Muscle of arm (tissue), 1 donor: ENCODE measurements at regions not wholly inside any gene's neighbourhood (a gene's known extent, or its start where the extent isn't known, plus 50 kb on each side); places are given as distances from the start of the nearest gene placed in this dataset.
"Not testable (repeated sequence)": the region's sequence is repeated elsewhere in the genome, so short reads cannot be mapped to it uniquely, and the experiment has no call there.

Experiments
- DNase-seq: peaks from one replicate; pipeline ENCODE4 v3.0.0-alpha.2; 2013

DNA sequence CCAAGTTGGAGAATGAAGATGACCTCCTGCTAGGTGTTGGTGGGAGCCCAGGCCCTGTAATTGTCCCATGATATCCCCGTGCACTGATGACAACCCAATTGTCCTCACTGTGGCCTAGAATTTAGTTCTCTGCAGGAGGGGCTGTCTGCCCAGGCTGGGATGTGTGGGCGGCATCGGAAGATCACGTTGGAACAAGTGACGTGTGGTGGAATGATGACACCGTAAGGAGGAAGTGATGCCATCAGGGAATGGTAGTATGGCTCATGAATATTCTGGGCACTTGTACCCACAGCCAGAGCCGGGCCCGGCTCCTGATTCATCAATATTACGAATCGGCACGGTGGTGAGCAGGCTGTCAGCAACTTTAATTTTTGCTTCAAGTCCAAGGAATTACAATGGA is 111.6 kb downstream of the MIAT start:
- DNase-seq, result no peak

- no peak for DNase-seq
These were observed 112.3 kb downstream of the MIAT start for GRCh38 chr22:26769663-26770062.

DNA sequence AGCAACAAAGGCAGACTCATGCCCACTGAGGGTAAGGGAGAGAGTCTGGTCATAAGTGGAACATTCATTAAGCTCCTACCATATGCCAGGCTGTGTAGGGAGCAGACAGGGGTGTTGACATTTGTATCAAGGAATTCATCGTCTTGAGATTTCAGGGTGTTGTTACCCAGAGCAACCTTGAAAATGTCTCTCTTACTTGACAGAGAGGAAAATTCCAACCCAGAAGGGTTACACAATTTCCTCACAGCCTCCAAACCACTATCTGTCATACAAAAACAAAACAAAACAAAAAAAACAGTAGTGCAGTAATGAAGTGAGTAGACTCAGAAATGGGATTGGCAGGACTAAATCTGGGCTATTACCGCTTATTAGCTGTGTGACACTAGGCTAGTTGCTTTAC is 113.2 kb downstream of the MIAT start:
- no peak for DNase-seq

DNA sequence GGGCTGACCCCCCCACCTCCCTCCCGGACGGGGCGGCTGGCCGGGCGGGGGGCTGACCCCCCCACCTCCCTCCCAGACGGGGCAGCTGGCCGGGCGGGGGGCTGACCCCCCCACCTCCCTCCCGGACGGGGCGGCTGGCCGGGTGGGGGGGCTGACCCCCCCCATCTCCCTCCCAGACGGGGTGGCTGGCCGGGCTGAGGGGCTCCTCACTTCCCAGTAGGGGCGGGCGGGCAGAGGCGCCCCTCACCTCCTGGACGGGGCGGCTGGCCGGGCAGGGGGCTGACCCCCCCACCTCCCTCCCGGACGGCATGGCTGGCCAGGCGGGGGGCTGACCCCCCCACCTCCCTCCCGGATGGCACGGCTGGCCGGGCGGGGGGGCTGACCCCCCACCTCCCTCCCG is 115.7 kb downstream of the MIAT start:
- not testable (repeated sequence) for DNase-seq

- no peak for DNase-seq
These were observed 118.0 kb downstream of the MIAT start for GRCh38 chr22:26775394-26775793.

DNA sequence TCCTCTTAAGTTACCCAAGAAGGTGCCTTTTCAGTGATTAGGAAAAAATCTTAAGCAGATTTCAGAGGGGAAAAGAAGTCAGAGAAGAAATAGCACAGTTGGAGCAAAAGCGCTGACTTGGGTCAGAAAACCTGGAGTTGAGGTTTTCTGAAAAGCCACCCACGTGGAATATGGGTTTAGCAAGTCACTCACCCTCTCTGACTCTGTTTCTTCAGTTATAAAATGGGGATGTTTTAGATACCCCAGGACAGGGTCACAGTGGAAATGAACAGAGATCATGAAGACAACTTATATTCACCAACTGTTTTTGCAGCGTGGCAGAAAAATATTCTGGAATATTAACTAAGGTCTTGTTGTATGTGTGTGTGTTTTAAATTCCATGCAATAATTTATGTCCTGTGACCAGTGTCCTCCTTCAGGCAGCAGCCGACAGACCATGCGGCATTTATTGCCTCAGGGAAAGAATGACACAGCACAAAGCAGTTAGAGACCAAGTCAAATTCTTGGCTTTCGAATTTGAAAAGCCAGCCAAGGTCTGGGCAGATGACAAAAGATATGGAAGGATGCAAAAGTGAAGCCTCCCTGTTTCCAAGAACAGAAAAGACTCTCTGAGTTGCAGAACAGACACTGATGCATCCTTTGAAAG is 119.9 kb downstream of the MIAT start:
- no peak for DNase-seq

GRCh38 chr22:26778372-26778771 is 121.0 kb downstream of the MIAT start:
- no peak for DNase-seq

GRCh38 chr22:26779108-26779507 is 121.7 kb downstream of the MIAT start:
- DNase-seq, result no peak

GRCh38 chr22:26779929-26780328 is 122.5 kb downstream of the MIAT start:
- no peak for DNase-seq

GRCh38 chr22:26780521-26780920 is 123.1 kb downstream of the MIAT start:
- no peak for DNase-seq

DNA sequence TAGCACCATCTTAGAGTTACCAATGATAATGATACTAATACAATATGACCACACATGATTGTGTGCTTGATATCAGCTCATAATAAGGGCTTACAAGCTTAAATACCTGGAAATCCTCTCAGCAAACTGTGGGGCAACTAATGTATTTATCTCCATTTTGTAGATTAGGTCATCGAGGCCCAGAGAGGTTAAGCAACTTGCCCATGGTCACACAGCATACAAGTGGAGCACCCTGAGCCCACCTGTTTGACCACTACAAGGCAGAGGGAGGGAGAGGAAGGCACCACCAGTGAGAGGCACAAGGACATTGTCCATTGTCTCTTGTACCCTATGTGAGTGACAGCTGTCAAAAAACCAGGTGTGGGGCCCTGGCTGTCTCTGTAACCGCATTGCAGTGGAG is 123.7 kb downstream of the MIAT start:
- DNase-seq, result no peak

DNA sequence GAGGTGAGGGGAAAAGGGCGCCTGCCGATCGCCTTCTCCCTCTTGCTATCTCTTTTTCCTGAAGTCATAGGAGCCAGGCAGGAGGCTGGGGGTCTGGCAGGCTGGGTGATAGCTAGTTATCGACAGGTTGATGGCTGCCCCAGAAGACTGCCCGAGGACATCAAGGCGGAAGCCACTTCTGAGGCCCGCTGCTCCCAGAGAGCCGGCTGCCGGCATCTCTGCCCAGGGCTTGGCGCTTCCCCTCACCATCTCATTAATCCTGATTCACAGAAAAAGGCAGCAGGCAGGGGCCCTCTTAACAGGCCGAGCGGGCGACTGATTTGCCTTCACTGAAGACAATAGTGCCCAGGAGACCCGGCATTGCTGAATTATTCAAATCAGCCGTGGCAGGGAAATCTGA is 124.2 kb downstream of the MIAT start:
- DNase-seq, result no peak

DNA sequence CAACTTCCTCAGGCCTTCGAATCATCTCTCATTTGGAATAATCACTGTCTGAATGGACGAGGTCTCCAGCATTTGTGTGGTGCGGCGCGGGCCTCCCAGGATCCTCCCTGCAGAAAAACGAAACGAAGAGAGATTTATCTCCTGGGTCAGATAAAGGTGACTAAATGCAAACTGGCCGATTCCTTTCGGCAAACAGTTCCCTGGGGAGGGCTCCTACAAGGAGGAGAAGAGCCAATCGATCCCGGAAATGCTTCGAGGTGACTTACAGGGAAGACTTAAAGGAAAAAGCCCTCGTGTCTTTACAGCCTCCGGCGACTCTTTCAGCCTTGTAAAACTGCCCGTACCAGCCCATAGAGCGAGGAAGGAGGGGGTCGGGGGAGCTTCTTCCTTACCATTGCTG is 126.5 kb downstream of the MIAT start:
- DNase-seq, result no peak

DNA sequence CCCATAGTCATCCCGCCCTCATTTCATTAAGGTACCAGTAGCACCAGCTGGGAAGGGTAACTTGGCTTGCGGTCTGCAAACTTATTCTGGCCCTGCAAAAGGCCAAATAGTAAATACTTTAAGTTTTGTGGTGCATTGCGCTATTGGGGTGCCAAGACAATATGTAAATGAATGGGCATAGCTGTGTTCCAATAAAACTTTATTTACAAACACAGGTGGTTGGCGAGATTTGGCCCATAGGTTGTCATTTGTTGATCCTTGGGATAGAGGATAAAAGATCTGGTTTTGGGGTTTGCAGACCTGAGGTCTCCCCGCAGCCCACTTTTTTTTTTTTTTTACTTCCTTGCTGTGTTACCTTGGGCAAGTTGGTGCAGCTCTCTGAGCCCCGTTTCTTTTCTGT is 127.4 kb downstream of the MIAT start:
- no peak for DNase-seq

DNA sequence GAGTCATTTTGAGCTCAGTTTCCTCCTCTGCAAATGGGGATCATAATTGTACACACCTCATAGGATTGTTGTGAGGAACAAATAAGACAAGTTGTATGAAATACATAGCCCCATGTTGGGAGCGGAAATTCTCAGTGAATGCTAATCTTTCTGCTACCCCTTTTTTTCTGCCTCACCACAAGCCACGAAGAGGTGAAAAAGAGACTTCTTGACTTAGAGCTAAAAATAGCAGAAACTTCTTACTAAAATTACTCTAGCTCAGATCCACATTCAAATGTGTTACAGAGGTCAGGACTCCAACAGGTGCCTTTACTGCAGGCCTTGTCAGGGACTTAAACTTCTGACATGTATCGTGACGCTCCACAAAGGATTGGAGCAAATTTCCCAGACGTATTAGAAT is 128.5 kb downstream of the MIAT start:
- DNase-seq, result no peak

- no peak for DNase-seq
These were observed 129.0 kb downstream of the MIAT start for GRCh38 chr22:26786398-26786797.

DNA sequence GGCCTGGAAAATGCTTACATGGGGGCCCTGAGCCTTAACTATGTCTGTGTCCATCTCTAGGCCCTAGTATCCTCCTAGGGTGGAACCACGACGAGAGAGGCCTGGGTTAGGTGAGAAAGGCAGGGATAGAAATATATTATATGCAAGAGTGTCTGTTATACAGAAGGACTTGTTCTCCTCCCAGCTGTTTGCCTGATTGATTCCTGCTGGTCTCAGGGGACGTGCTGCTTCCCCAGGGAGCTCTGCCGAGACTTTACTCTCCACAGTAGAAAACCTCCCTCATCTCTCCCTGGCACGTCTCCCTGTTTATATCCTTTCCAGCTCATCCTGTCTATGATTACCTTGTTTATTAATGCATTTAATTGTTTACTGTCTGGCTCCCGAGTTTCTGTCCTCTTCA is 132.6 kb downstream of the MIAT start:
- DNase-seq, result no peak

DNA sequence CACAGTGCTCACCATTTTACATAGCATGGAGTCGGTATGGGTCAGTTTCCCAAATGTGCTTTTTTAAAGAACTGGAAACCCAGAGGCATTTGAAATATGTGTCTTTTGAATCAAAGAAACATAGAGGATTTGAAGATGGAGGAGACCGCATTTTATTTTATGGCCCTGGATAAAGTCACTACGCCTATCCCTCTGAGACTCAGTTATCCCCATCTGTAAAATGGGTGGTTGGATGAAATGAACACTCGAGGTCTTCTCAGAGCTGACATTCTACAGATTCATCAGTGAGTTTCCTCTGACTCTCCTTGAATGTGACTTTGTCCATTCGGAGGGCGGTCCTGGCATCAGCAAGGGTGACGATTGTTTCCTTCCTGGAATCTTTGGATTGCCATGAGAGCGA is 135.1 kb downstream of the MIAT start:
- no peak for DNase-seq

- no peak for DNase-seq
These were observed 139.4 kb downstream of the MIAT start for GRCh38 chr22:26796785-26797184.

DNA sequence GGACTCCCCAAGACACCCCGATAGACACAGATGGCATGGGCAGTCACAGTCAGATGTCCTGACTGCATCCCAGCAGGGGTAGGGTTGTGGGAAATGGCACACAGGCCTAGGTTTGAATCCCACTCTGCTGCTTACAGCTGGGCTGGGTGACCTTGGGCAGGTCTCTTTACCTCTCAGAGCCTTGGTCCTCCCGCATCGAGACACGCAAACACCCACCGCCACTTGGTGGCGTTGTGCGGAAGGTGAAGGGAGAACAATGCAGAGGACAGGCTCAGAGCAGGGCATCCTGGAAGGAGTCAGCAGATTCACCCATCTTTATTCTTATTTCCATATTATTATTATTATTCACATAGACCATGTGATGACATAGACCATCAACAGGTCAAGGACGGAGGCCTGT is 140.5 kb downstream of the MIAT start:
- DNase-seq, result no peak

GRCh38 chr22:26798462-26799065 is 141.2 kb downstream of the MIAT start:
- DNase-seq, result no peak

DNA sequence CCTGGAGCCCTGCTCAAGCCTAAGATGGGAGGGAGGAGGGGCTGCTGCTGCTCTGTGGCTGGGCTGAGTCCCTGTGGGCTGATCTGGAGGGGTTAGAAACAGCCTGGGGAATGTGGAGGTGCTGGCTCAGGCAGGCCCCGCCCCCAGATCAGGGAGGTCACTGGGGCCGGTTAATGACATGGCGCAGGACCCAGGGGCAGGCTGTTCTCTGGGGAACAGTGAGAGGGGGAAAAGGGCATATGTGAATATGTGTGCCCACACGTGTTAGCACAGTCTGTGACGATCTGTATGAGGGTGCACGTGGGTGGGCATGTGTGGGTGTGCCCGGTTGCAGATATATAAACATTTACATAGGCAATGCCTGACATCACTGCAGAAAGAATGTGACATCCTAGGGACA is 143.5 kb downstream of the MIAT start:
- no peak for DNase-seq

GRCh38 chr22:26801449-26801848 is 144.1 kb downstream of the MIAT start:
- DNase-seq, result no peak

- no peak for DNase-seq
These were observed 146.9 kb downstream of the MIAT start for GRCh38 chr22:26804315-26804714.
